ENCODE measurements at regions not wholly inside any gene's neighbourhood (a gene's known extent, or its start where the extent isn't known, plus 50 kb on each side); places are given as distances from the start of the nearest gene placed in this dataset.

DNA sequence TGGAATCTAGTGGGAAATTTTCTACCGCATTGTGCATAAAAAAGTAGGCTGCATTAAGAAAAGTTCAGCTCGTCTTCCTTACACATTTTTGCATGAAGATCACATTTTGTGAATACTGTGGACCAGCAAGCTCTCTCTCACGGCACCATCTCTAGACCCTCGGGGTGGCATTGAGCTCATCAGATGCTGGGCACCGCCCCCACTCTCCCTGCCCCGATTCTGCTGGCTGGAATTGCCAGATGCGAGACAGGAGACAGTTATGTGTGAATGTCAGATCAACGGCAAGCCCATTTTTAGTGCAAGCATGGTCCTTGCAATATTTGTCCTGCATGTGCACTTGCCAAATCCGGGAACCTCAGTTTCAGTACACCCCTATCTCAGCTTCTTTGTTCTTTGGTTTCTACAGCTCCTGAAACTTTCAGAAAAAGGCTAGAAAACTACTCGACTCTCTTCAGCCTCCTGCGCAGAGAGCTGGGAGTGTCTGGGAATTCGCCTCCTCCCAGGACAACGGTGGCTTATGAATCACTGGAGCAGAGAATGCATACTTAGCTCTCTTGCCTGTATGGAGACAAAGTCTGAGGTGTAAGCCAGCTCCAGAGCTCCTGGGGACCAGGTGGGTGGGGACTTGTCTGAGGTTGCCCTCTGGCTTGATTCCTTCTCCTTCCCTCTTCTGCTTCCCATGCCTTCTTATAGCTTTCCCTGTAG, 285.2 kb upstream of the ATP10A start:
- DNase-seq = no peak
- Mint-ChIP-seq H3K27me3 (ENCODE audit: unreplicated experiment) (no peaks in the 10 kb centered on the region), H3K4me1 (ENCODE audit: low read depth, unreplicated experiment) (no peaks in the 10 kb centered on the region)

DNA sequence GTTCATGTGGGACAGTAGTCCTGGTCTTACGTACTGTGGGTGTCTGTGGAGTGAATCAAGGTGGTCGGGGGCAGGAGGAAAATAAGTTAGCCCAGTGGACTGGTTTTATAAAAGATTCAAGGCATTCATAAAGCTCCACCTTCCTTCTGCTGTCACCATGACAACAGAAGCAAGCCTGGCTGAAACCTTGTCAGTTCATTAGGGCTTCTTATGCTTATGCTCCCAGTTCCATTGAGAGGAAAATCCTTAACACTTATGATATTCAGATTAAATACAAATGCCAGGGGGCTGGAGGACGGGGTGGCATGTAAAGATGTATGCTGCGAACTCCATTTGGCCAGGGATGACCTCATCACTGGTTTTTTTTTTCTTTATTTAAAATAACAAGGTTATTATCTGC, 283.1 kb upstream of the ATP10A start:
- Mint-ChIP-seq H3K4me3 (ENCODE audit: unreplicated experiment) (no peak overlapping the region), H3K27me3 (ENCODE audit: unreplicated experiment) (no peaks in the 10 kb centered on the region), H3K27ac (ENCODE audit: unreplicated experiment) (no peak overlapping the region), H3K9me3 (ENCODE audit: unreplicated experiment) (no peaks in the 10 kb centered on the region), H3K4me1 (ENCODE audit: low read depth, unreplicated experiment) (no peaks in the 10 kb centered on the region), H3K36me3 (ENCODE audit: unreplicated experiment) (no peaks in the 10 kb centered on the region)
- DNase-seq = no peak
- TF ChIP-seq, protein P1, sequence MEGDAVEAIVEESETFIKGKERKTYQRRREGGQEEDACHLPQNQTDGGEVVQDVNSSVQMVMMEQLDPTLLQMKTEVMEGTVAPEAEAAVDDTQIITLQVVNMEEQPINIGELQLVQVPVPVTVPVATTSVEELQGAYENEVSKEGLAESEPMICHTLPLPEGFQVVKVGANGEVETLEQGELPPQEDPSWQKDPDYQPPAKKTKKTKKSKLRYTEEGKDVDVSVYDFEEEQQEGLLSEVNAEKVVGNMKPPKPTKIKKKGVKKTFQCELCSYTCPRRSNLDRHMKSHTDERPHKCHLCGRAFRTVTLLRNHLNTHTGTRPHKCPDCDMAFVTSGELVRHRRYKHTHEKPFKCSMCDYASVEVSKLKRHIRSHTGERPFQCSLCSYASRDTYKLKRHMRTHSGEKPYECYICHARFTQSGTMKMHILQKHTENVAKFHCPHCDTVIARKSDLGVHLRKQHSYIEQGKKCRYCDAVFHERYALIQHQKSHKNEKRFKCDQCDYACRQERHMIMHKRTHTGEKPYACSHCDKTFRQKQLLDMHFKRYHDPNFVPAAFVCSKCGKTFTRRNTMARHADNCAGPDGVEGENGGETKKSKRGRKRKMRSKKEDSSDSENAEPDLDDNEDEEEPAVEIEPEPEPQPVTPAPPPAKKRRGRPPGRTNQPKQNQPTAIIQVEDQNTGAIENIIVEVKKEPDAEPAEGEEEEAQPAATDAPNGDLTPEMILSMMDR (IDR thresholded peaks at IDR 0.05; ENCODE audit: partially characterized antibody, unreplicated experiment) = no peak

More for the DNA sequence above, 285.2 kb upstream of the ATP10A start:
- no peaks in the 10 kb centered on the region for H3K36me3 Mint-ChIP-seq (ENCODE audit: unreplicated experiment)
- no peak overlapping the region for H3K27ac Mint-ChIP-seq (ENCODE audit: unreplicated experiment)
- H3K9me3 Mint-ChIP-seq (ENCODE audit: unreplicated experiment) = no peaks in the 10 kb centered on the region
- no peak overlapping the region for H3K4me3 Mint-ChIP-seq (ENCODE audit: unreplicated experiment)
- TF ChIP-seq, protein P1 (IDR thresholded peaks at IDR 0.05; ENCODE audit: partially characterized antibody, unreplicated experiment) = no peak

DNA sequence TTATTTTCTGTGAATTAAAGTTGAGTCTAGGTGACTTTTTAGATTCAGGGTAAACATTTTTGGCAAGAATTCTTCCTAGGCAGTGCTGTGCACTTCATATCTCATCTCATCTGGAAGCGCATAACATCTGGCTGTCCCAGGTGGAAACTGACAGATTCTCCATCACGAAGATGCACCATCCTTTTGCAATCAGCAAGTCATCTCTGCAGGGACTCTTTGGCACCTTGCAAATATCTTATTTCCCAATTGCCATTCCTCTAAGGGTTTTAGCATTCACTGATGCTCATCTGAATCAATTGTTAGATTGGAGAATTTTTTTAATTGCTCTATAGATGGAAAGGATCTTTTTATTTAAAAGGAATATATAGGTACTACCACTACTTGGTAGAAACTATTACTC, 282.7 kb upstream of the ATP10A start:
- Mint-ChIP-seq H3K4me3 (ENCODE audit: unreplicated experiment) (no peak overlapping the region), H3K27ac (ENCODE audit: unreplicated experiment) (no peak overlapping the region), H3K27me3 (ENCODE audit: unreplicated experiment) (peaks cover 2% of the 10 kb centered on the region), H3K4me1 (ENCODE audit: low read depth, unreplicated experiment) (no peaks in the 10 kb centered on the region), H3K36me3 (ENCODE audit: unreplicated experiment) (no peaks in the 10 kb centered on the region), H3K9me3 (ENCODE audit: unreplicated experiment) (no peaks in the 10 kb centered on the region)
- no peak for DNase-seq
- TF ChIP-seq, protein P1 (IDR thresholded peaks at IDR 0.05; ENCODE audit: partially characterized antibody, unreplicated experiment) = no peak

DNA sequence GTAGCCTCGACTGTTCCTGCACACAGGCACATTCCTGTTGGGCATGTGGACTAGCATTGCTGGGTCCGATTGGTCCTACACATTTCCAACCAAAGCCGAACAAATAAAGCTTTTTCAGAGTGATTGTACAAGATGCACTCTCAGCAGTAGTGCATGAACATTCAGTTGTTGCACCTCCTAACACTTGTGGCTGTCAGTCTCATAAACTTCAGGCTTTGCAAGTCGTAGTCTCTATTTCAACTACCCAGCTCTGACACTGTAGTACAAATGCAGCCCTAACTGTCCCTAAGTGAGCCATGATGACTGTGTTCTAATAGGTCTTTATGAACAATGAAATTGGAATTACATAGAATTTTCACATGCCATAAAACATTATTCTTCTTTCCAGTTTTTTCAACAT, 281.7 kb upstream of the ATP10A start:
- peaks cover 2% of the 10 kb centered on the region for H3K27me3 Mint-ChIP-seq (ENCODE audit: unreplicated experiment)
- DNase-seq = no peak
- H3K4me1 Mint-ChIP-seq (ENCODE audit: low read depth, unreplicated experiment) = no peaks in the 10 kb centered on the region
- H3K27ac Mint-ChIP-seq (ENCODE audit: unreplicated experiment) = no peak overlapping the region
- H3K9me3 Mint-ChIP-seq (ENCODE audit: unreplicated experiment) = no peaks in the 10 kb centered on the region
- TF ChIP-seq, protein P1 (IDR thresholded peaks at IDR 0.05; ENCODE audit: partially characterized antibody, unreplicated experiment) = no peak
- no peaks in the 10 kb centered on the region for H3K36me3 Mint-ChIP-seq (ENCODE audit: unreplicated experiment)
- no peak overlapping the region for H3K4me3 Mint-ChIP-seq (ENCODE audit: unreplicated experiment)

DNA sequence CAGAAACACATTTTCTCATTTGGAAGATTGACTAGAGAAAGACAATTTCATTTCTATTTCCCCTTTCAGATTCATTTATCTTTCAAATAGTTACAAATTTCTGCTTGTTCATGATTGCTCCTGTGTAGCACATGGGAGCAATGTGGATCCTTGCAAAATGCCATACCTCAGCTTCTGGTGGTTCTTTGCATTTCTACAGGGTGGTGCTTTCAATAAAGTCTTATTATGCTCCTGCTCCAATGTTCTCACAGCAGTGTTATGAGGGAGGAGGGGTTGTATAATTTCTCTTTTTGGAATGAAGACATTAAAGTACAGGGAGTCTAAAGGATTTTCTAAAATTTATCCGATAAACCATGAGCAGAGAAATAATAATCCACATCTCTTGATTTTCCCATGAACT, 280.1 kb upstream of the ATP10A start:
- no peak for DNase-seq
- no peaks in the 10 kb centered on the region for H3K9me3 Mint-ChIP-seq (ENCODE audit: unreplicated experiment)
- TF ChIP-seq, protein P1 (IDR thresholded peaks at IDR 0.05; ENCODE audit: partially characterized antibody, unreplicated experiment) = no peak
- no peak overlapping the region for H3K27ac Mint-ChIP-seq (ENCODE audit: unreplicated experiment)
- no peak overlapping the region for H3K4me3 Mint-ChIP-seq (ENCODE audit: unreplicated experiment)
- peaks cover 2% of the 10 kb centered on the region for H3K27me3 Mint-ChIP-seq (ENCODE audit: unreplicated experiment)
- no peaks in the 10 kb centered on the region for H3K4me1 Mint-ChIP-seq (ENCODE audit: low read depth, unreplicated experiment)
- H3K36me3 Mint-ChIP-seq (ENCODE audit: unreplicated experiment) = no peaks in the 10 kb centered on the region
